HG03095 (cell line): ENCODE measurements at regions not wholly inside any gene's neighbourhood (a gene's known extent, or its start where the extent isn't known, plus 50 kb on each side); places are given as distances from the start of the nearest gene placed in this dataset.

Source experiments
- ATAC-seq: cut with Tn5 transposase; IDR thresholded peaks from one replicate; pipeline ENCODE4 v1.9.1; 2021; ENCODE audit warnings: moderate library complexity; ENCODE audit not compliant: unreplicated experiment

- no peak for ATAC-seq
These were observed 70.3 kb upstream of the CAMK1G start for GRCh38 chr1:209513226-209513625.

GRCh38 chr1:209516771-209517680, 66.5 kb upstream of the CAMK1G start:
- no peak for ATAC-seq

GRCh38 chr1:209517681-209518050, 65.8 kb upstream of the CAMK1G start:
- no peak for ATAC-seq

- ATAC-seq, result no peak
These were observed 63.7 kb upstream of the CAMK1G start for GRCh38 chr1:209519786-209520185.

- ATAC-seq, result no peak
These were observed 60.7 kb upstream of the CAMK1G start for GRCh38 chr1:209522826-209523225.

GRCh38 chr1:209526137-209526536, 57.4 kb upstream of the CAMK1G start:
- no peak for ATAC-seq

- ATAC-seq, result no peak
These were observed 56.1 kb upstream of the CAMK1G start for GRCh38 chr1:209527372-209527771.

GRCh38 chr1:209527993-209528717, 55.4 kb upstream of the CAMK1G start:
- no peak for ATAC-seq

- ATAC-seq, result no peak
These were observed 54.3 kb upstream of the CAMK1G start for GRCh38 chr1:209529233-209529632.

- no peak for ATAC-seq
These were observed 52.5 kb upstream of the CAMK1G start for GRCh38 chr1:209531006-209531405.

GRCh38 chr1:209531549-209531948, 52.0 kb upstream of the CAMK1G start:
- no peak for ATAC-seq
